GM06990 (cell line): ENCODE measurements at regions not wholly inside any gene's neighbourhood (a gene's known extent, or its start where the extent isn't known, plus 50 kb on each side); places are given as distances from the start of the nearest gene placed in this dataset.

Experiments
- DNase-seq: peaks from one replicate; pipeline ENCODE4 v3.0.0-alpha.2; 2011; ENCODE audit not compliant: insufficient read length; ENCODE audit errors: extremely low read depth
- H3K27me3 ChIP-seq: replicated peaks from 2 replicates; pipeline ENCODE4 v1.6.0; 2011; ENCODE audit warnings: low read length; ENCODE audit not compliant: control insufficient read depth, insufficient read depth
- H3K36me3 ChIP-seq: 2 replicates; pipeline ENCODE4 v1.5.1; 2011; ENCODE audit warnings: low read length; ENCODE audit not compliant: control insufficient read depth, insufficient read depth
- H3K4me3 ChIP-seq: replicated peaks from 2 replicates; pipeline ENCODE4 v1.5.1; 2011; ENCODE audit warnings: low read depth, mild to moderate bottlenecking, control low read depth, low read length
- CTCF ChIP-seq: IDR thresholded peaks from 2 replicates; pipeline ENCODE4 v1.5.1; 2011; ENCODE audit warnings: low read length, control low read depth, mild to moderate bottlenecking, inconsistent platforms; ENCODE audit not compliant: insufficient read depth, poor library complexity, severe bottlenecking

- Histone ChIP-seq H3K27me3 (no peaks in the 10 kb centered on the region), H3K4me3 (no peak overlapping the region), H3K36me3 (no peaks in the 10 kb centered on the region)
- DNase-seq: no peak
- no peak for TF ChIP-seq CTCF
Measured at GRCh38 chr2:3125001-3125760, 252.4 kb downstream of the EIPR1 start.

- no peak for DNase-seq
- no peak for TF ChIP-seq CTCF
- no peaks in the 10 kb centered on the region for H3K27me3 ChIP-seq
- H3K4me3 ChIP-seq: no peak overlapping the region
- no peaks in the 10 kb centered on the region for H3K36me3 ChIP-seq
Measured at GRCh38 chr2:3122525-3122924, 255.1 kb downstream of the EIPR1 start.

- Histone ChIP-seq H3K4me3 (no peak overlapping the region), H3K27me3 (no peaks in the 10 kb centered on the region), H3K36me3 (no peaks in the 10 kb centered on the region)
- TF ChIP-seq CTCF: no peak
- no peak for DNase-seq
Measured at GRCh38 chr2:3121601-3122000, 256.0 kb downstream of the EIPR1 start.

GRCh38 chr2:3117650-3118216, 259.9 kb downstream of the EIPR1 start:
- DNase-seq: no peak
- no peaks in the 10 kb centered on the region for H3K27me3 ChIP-seq

GRCh38 chr2:3116371-3116770, 261.2 kb downstream of the EIPR1 start:
- Histone ChIP-seq H3K27me3 (no peaks in the 10 kb centered on the region), H3K36me3 (no peaks in the 10 kb centered on the region), H3K4me3 (no peak overlapping the region)
- no peak for DNase-seq
- TF ChIP-seq CTCF: no peak

More at GRCh38 chr2:3117650-3118216, 259.9 kb downstream of the EIPR1 start:
- no peak overlapping the region for H3K4me3 ChIP-seq
- no peak for TF ChIP-seq CTCF
- no peaks in the 10 kb centered on the region for H3K36me3 ChIP-seq
